ENCODE measurements at regions not wholly inside any gene's neighbourhood (a gene's known extent, or its start where the extent isn't known, plus 50 kb on each side); places are given as distances from the start of the nearest gene placed in this dataset.

GRCh38 chr1:60419023-60419422 is 345.5 kb upstream of the C1orf87 start:
- no peak for DNase-seq

DNA sequence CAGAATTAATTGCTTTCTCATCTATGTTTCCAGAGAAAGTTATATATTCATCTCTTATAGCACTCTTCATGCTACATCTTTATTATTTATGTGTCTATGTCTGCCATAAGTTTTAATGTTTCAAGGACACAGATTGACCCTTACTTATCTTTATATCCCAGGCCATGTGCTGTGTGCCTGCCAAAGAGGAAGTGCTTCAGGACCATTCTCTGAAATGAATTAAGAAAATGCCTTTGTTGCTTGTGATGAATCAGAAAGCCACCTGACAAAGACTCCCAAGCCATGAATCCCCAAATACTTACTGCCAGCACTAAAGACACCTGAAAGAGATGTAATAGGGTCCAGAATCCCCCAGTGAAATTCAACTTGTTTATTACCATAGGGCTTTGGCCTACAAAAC is 342.1 kb upstream of the C1orf87 start:
- no peak for DNase-seq

- DNase-seq = no peak
Observed at GRCh38 chr1:60413091-60413490, 339.5 kb upstream of the C1orf87 start.

DNA sequence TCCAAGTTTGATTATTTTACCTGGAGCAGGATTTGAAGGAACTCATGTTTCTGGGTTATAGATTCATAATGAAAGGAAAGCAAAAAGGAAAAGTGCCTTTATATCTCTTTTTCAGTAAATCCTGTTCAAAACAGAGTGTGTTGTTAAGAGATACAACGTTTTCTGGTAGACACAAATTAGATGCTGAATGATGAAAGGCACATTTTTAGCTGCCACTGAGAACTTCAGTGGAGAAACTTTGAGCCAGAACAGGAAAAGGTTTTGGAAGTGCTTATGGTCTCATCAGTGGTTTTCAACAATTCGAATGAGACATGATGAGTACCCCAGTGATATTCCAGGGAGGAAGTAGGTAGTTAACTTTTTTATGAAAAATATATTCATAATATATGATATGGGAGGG is 338.0 kb upstream of the C1orf87 start:
- DNase-seq = no peak

DNA sequence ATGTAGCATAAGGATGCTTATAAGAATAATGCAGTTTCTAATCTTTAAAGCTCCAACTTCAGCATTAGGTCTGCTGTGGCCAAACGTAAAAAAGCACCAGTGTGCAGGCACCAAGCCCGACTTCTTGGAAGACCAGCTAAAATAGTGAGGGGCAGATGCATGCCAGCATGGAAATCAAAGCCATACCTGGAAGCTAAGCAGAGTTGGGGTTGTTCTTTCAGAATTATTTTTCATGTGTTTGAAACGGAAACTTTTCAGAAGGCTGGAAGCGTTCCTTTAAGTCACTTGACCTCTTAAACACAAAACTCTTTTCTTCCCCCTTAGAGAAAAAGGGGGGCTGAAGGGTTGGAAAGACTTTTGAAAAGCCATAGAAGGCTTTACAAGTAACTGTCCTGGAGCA is 329.2 kb upstream of the C1orf87 start:
- no peak for DNase-seq

- DNase-seq = no peak
Observed at GRCh38 chr1:60402216-60402615, 328.6 kb upstream of the C1orf87 start.

DNA sequence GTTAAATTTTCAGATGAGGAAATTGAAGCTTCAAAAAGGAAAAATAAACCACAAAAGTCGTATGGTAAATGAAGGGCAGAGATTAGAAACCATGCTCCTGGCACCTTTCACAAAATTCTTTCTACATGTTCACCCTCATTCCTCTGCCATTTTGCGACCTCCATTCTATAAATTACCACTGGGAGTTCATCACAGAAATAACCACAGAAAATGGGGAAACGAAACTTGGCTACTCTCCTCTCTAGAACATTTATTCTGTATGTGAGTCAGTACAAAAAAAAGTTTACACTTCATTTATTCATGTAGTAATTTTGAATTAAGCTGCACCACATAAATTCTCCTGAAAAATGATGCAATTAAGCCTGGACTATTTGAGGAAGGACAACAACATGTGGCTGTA is 320.9 kb upstream of the C1orf87 start:
- peak; percentile 6 for DNase-seq

- DNase-seq = no peak
Observed at GRCh38 chr1:60390593-60391282, 317.2 kb upstream of the C1orf87 start.

DNA sequence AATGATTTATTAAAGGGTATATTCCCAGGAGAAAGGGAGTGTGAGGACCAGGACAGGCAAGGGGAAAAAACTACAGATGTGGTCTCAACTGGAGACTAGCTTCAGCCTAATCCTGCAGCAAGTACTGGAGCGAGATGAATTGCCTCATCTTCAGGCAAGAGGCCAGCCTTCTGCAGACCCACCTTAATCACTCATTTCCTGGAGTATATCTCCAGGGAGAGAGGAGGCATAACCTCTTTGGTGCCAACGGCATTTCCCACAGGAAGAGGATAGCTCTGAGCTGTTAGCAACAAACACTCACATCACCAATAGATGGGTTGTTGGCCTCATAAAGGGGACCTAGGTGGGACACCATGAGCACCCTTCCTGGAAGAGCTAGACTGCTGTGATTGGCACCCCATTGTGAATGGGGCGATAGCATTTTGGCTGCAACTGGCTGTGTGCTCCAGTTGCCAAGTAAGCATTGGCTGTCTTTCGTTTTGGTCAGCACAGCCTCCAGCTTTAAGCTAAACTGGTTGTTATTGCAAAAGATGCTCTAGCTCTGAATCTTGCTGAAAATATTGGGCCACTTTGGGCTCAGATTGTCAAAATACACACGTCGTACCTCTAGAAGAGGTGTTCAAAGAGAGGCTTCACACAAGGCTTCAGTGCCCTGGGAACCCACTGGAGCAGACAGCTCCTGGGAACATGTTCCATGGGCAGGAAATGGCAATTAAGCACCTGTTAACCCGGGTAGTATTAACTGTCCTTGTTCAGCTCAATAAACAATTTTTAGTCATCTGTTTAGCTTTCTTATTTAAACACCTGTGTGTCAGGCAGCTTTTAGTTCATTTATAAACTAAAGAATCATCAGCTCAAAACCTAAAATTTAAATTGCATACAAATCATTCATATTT is 314.8 kb upstream of the C1orf87 start:
- DNase-seq = peak; percentile 88

GRCh38 chr1:60387175-60387574 is 313.6 kb upstream of the C1orf87 start:
- no peak for DNase-seq

DNA sequence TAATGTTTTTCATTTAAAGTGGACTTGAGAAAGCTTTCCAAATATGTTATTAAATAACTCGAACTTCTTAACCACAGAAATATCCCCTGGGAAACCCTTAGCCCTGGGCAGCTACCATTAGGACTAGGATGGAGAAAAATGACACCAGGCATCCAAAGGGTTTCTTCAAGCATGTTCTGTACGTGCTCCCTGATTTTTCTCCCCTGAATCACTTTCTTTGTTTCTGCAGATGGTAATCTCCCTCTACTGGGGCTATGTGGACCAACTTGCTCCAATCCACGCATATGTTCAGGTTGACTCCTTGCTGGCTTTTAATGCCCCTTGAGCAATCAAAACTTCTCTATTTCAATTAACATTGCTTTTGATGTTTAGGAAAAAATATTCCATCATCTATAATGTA is 312.7 kb upstream of the C1orf87 start:
- no peak for DNase-seq

GRCh38 chr1:60376196-60376595 is 302.6 kb upstream of the C1orf87 start:
- DNase-seq = no peak

DNA sequence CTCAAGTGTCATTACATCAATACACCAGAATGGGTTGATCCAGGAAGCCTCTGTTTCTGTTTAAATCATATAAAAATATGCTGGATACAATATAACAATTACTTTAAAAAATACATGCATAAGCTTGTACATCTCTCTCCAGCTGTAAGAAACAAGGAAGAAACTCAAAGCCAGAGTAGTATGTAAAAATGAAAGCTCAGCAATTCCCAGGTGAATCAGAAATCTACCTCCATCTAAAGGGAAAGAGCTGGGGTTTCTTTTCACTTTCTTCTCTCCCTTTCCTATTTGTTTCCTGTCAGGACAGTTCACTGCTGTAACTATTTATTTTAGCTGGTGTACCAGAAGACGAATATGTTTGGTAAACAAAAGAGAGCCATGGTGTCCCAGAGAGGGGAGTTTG is 301.0 kb upstream of the C1orf87 start:
- DNase-seq = no peak

- DNase-seq = peak; percentile 14
Observed at GRCh38 chr1:60367532-60367931, 294.0 kb upstream of the C1orf87 start.

DNA sequence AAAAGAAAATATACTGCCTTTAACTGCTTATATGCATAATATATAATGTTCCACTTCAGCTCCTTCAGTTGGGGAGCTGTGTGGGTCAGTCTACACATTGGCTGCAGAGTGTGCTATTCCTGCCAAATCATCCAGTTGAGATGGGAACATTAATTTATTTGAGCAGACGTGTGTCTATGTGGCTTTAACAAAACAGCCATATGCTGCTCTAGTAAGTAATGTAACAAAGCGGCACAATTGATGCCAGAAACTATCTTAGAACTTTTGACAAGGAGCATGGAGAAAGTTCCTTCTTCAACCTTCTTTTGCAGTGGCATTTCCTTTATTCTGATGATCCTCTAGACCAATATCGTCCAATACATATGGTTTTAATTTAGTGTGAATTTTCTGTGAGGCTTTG is 285.9 kb upstream of the C1orf87 start:
- no peak for DNase-seq

DNA sequence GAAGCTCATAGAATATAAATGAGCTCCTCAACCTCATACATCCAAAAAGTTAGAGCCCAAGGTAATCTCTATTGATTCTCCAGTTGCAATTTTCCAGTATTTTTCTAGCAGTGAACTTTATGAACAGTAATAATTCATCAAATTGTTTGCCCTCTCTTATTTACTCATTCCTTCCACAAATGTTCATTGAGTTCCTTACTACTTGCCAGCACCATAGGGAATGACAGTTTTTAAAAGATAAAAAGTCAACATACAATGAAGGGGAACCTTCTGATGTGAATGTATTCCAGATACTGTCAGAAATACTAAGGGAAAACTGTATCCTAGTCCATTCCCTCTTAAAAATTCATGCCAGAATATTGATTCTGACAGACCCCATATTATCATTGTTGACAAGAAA is 277.0 kb upstream of the C1orf87 start:
- no peak for DNase-seq

DNA sequence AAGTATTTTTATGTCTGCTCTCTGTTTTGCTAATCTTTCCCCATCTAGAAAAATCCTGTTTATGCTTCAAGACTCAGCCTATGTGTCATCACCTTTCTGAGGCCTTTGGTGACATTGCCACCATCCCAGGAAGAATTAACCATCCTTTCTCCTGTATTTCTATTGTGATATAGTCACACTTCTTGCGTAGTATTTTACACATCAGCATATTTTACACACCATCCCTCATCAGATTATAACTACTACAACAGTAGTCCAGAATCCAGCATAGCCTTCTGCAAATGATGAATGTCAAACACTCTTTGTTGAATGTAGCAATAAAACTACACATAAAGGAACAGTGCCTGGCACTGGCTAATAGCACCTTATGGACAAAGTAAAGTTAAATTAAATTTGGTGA is 275.3 kb upstream of the C1orf87 start:
- no peak for DNase-seq

DNA sequence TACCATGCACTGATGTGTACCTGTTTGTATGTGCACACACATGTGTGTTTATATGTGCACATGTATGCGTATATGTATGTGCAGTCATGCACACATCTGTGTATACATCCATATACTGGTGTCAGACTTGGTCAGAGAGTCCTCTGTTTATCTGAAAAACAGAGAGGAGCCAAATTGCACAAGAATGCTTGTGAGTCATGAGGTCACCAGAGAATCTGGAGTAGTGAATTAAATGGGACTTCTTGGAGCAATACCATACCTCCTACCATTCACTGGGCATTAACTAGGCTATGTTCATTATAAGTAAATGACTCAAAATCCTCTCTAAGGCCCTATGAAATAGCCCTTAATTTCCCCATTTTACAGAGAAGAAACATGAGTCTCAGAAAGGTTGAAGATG is 272.1 kb upstream of the C1orf87 start:
- no peak for DNase-seq

DNA sequence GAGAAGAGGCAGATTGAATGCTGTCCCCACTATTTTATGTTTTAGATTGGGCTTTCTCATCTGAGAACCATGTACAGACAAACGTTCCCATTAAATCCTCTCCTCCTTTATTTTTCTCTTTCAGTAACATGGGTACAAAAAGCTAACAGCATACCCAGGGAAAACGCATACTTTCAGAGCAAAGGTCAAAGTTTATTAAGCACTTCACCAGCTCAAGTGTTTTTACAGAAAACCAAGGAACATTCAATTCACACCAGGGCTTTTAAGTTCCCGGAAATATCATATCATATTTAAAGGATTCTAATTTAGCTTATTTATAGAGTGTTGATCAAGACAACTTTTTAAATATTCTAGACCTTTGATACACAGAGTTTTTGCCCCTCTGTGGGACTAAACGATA is 271.5 kb upstream of the C1orf87 start:
- no peak for DNase-seq

GRCh38 chr1:60343736-60344135 is 270.2 kb upstream of the C1orf87 start:
- DNase-seq = no peak

DNA sequence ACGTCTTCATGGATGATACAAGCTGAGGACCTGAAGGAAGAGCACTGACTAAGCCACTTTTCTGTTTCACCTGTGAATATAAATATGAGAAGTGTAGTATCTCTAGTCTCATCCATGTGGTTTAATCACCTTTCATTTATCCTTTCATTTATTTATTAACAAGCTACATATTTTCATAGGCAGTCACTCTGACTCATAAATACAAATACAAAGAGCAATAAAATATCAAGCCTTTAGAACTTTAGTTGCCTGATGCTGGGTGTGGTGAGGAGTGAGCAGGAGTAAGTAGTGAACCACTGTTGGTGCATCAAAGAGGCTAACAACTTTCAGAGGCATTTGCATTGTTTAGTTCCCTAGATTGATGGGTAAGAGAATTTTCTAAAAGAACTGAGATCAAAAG is 269.0 kb upstream of the C1orf87 start:
- DNase-seq = no peak

DNA sequence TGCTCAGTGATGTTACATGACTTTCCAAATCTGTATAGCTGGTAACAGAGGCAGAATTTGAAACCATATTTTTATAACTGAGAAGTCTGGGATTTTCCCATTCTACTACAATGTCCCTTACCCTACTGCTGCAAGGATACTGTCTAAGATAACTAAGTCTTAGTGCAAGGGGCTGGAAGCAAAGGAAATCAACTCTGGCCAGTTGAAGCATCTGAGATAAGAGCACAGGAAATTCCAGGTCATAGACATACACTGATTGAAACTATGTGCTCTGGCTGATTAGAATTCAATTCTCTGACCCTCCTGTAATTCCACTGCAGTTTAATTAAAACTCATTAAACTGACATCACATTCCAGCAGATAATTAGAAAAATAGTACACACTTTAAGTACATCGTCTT is 267.7 kb upstream of the C1orf87 start:
- DNase-seq = no peak

GRCh38 chr1:60331647-60332046 is 258.1 kb upstream of the C1orf87 start:
- DNase-seq = no peak

DNA sequence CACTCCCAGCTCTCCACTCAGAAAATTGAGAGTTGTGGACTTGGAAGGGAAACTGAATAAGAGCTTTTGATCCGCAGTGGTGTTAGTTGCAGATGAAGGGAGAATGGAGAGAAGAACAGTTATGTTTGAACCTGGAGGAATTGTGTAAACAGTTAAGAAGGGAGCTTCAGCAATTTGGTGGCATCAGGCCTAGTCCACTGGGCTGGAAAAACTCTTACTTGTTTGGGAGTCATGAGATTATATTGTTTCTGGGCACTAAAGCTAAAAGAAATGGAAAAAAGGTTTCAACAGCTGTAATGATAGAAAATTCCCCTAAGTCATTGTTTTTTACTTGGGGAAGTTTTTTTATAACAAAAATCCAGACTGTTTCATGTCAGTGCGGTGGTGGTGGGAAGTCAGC is 256.1 kb upstream of the C1orf87 start:
- DNase-seq = no peak

GRCh38 chr1:60311838-60312237 is 238.3 kb upstream of the C1orf87 start:
- no peak for DNase-seq

All from NCI-H69 (cell line).